SIG-M5 (cell line): ENCODE measurements at regions not wholly inside any gene's neighbourhood (a gene's known extent, or its start where the extent isn't known, plus 50 kb on each side); places are given as distances from the start of the nearest gene placed in this dataset.
"Not testable (repeated sequence)": the region's sequence is repeated elsewhere in the genome, so short reads cannot be mapped to it uniquely, and the experiment has no call there.

Experiments
- DNase-seq: peaks from one replicate; lab custom pipeline; 2025; lab: John Stamatoyannopoulos, UW

DNA sequence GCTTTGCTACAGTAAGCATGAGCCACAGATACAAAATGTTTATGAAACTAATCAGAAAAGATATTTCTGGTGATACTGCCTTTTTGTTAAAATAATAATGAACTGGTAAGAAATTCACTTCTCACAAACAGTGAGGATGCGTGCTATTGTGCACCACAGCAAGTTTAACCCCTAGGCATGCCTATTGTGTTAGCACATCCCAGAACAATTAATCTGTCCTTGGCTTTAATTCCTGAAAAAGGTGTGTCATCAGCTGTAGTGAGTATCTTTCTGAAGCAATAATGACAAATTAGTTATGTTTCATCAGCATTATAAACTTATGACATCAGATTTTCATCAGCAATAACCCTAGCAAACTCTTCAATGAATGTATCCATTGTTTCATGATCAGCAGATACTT lies 1307.2 kb downstream of the EFNA5 start:
- DNase-seq, result no peak

DNA sequence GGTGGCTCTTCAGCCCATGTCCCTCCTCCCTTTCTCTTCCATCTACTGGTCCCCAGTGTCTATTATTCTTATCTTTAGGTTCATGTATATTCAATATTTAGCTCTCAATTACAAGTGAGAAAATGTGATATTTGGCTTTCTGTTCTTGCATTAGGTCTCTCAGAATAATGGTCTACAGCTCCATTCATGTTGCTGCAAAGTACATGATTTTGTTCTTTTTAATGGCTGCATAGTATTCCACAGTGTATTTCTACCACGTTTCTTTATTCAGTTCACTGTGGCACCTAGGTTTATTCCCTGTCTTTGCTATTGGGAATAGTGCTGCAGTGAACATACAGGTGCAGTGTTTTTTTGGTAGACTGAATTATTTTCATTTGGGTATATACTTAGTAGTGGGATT lies 1308.8 kb downstream of the EFNA5 start:
- no peak for DNase-seq

DNA sequence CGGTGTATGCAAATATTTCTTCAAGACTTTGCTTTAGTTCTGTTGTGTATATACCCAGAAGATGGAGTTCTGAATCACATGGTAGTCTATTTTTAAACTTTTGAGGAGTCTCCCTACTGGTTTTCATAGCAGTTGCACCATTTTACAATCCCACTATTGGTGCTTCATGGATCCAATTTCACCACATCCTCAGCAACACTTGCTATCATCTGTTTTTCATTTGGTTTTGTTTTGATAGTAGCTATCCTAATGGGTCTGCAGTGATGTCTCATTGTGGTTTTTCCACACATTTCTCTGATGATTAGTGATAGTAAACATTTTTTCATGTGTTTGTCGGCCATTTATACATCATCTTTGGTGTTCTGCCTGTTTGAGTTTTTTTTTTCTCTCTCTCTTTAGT lies 1339.3 kb downstream of the EFNA5 start:
- DNase-seq, result no peak

DNA sequence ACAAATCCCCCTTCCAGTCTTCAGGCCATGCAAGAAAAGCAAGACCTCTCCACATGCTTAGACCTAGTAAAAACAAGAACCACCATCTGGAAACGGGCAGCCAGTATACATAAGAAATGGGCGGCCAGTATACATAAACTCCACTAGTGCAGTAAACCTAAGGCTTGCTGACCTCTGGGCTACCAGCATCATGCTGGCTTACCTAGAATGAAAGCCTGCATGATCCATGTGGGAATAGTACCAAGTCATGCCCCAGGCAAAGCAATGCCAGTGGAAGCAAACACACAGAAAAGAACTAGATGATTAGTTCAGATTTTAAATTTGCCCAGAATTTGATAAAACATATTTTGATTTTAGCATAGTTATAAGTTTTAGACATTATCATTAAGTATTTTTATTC lies 1346.4 kb downstream of the EFNA5 start:
- no peak for DNase-seq

DNA sequence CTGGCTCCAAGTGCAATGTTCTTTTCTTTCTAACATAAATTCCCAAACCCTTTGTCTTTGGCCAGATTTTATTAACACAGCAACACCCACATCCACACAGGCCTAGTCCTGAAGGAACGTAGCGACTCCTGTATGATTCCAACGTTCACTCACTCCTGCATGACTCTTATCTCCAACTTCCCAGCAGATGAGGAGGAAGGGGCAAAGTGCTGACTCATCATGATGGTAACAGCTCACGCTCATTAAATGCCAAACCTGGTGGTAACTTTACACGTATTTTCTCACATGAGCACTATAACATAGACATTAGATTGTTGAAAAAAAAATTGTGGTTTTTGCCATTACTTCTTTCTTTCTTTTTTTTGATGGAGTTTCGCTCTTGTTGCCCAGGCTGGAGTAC lies 1349.5 kb downstream of the EFNA5 start:
- no peak for DNase-seq

DNA sequence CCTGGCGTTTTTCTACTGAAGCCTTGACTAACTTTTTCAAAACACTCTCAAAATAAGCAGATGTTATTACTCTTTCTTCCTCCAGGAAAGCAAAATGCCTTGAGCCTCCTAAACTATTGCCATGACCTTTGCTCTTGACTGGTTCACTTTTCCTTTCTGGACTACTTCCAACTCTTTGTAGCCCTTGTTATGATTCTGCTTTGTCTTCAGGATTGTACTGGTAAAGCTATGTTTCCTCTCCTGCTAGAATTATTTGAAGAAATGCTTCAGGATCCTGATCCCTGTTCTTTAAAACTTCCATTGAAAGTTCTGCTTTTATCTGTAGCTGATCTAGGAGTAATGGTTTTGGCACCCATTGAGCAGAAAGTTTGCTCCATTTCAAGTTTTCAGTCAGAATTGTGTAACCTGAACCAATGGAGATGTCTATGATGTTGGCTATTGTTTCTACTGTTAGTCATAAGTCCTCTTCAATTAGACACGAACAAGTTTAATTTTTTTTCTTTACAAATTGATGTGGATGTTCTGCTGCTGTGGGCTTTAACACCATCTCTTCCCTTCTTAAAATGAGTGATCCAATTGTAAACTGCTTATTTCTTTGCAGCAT lies 1356.4 kb downstream of the EFNA5 start:
- no peak for DNase-seq

DNA sequence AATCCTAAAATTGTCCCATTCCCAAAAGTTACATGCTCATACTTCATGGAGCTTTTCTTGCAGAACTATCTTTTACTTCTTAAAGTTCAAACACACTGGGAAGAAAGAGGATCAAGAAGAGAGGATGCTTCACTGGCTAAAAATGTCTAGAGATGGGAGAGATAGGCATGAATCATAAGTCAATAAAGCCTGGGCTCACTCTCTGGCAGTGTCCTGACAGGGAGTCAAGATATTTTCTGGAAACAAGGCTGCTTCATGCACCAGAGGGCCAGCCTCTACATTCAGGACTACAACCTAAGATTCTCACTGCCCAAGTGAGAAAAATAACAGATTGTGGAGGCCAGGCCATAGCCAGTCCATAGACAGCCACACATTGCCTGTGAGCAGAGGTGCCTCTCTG lies 1358.4 kb downstream of the EFNA5 start:
- DNase-seq, result no peak

DNA sequence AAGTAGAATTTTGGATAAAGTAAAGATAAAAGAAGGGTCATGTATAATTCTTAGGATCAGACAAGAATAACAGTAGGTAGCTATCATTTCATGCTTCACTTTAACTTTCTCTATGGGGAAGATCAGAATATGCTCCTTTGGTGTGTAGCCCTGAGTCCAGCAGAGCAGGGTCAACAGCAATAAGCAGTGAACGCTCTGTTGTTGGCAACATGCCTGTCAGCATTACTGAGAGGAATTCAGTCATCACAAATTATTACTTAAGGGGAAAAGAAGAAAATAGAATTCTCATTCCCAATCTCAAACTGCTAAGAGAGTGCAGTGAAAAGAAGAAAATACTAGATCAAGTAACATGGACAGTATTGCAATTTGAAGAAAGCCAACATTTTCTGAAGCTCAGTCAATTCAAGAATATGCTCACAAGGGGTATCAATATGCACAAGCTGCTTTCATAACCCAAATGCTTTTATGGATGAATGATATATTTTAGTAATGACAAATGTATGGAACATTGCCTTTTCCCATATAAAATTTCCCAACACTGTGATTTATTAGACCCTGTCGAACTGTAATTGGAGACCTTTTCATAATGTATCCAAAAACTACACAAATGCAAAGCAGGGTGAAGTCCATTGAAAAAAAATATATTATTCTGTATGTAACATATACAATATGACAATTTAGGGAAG lies 1359.4 kb downstream of the EFNA5 start:
- DNase-seq, result no peak

DNA sequence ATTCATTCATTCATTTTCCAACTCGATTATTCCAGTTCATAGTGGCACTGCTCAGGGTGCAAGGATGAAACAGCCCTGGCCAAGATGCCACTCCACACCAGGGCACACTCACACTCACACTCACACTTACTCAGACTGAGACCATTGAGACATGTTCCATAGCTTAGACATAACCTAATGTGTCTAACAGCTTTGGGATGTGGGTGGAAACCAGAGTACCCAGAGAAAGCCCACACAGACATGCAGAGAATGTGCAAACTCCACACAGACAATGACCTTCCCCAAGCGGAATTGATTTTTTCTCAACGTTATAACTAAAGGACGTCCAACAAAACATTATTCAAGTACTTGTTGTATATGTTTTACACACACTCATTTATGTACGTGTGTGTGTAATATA lies 1363.5 kb downstream of the EFNA5 start:
- no peak for DNase-seq

DNA sequence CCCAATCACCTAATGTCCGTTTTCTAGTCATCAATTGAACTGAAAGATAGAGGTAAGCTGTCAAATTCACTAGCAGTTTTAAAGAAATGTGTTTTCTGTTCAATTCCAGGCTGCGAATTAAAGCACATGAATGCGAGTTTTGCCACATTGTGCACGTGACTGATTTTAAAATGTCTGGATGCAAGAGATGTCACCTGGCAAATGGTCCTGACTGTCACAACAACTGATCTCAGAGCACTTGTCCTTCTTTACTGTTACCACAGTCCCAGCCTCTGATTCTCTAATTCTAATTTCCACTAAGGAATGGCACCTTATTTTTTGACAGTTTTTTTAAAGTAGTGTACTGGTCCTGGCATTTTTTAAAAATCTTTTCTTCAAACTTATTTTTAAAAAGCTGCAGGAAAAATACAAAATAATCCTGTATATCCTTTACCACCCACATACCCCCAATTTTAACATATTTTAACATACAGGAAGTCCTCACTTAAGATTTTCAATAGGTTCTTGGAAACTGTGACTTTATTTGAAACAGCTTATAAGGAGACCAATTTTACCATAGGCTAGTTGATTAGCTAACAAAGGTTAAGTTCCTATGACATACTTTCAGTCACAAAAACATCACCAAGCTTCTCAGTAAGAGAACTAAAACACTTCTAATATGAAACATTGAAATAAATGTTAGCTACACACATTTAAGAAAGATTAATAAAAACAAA lies 1364.3 kb downstream of the EFNA5 start:
- DNase-seq, result no peak

DNA sequence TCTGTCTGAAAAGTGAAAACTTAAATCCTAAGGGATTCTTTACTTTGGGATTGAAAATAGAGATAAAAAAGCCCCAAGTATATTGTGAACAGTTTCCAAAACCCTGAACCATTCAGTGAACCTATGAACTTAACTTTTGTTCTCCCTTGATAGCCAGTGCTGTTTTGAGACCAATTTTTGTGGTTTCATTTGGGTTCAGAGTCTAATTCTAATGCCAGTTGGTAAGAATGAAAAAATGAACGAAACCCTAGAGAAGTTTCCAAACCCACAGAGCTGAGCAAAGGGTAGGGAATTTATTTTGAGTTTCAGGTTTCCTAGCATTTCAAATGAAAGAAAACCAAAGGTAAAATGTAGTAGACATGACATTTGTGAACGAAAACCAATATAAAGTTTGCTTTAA lies 1366.8 kb downstream of the EFNA5 start:
- DNase-seq, result no peak

DNA sequence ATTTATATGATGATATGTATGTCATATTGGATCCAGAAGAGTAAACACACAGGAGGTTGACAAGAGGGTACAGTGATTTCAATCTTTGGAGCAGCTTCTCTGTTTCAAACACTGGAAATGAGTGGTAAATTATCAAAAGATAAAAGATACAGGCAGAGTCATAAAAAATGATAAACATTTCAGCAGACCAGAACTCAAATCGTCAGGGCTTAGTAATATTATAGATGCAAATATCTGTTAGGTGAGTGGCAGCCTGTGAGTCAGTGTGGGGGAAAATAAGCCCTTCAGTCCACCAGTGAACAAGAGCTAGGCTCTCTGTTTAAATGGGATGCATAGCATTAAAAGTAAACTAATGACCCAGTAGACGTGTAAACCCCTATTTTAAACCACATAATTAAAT lies 1378.1 kb downstream of the EFNA5 start:
- DNase-seq, result no peak

DNA sequence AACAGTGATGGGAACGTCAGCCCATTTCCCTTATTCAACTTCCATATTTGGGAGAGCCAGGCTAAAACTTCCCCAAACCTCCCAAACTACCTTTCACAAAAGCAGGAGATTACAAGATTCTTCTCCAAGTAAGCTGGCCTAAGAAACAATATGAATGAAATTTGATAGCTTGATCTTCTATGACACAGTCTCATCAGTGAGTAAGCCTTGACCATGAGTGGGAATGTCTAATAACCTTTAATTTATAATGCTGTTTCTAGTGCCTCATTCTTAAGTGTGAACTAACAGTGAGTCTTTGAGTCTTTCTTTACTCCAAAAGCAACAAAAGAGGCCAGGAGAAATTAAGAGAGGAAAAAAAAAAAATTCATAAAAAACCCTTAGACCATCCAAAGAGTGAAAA lies 1379.9 kb downstream of the EFNA5 start:
- DNase-seq, result no peak

DNA sequence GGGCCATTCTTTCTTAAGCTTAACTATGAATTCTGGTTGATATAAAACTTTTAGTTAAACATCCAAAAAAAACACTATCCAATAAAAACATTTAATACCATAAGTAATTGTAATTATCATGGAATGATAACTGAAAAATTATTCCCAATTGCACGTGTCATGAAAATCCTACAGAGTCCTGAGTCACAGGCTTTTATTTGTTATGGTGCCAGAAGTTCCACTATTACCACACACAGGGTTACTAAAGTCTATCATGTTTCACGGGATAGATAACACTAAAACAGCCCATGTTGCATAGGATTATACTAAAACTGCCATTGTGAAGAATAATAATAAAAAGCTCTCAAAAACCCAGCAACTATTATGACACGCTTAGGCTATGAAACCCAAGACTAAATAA lies 1381.8 kb downstream of the EFNA5 start:
- no peak for DNase-seq

DNA sequence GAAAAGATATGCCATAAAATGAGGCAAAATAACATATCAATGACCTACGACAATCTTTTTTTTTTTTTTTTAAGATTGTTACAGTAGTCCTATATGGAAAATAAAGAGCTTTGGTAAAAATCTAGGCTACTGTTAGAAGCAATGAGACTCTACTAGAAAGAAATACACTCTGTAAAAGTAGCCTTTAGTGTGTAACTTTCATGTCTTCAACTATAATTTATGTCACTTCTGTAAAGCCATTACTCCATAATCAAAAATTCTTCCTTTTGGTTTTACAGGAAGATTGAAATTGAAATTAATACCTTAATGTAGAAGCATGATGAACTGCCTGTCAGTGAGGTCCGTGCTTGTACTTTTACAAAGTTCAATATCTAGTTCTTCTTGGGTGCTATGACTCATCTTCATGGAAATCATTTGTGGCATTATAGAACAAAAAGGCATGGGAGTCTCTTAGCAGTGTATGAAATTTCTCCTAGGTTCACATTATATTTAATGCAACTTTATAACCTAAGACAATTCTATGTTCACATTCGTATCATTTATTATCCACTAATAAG lies 1393.1 kb downstream of the EFNA5 start:
- no peak for DNase-seq

DNA sequence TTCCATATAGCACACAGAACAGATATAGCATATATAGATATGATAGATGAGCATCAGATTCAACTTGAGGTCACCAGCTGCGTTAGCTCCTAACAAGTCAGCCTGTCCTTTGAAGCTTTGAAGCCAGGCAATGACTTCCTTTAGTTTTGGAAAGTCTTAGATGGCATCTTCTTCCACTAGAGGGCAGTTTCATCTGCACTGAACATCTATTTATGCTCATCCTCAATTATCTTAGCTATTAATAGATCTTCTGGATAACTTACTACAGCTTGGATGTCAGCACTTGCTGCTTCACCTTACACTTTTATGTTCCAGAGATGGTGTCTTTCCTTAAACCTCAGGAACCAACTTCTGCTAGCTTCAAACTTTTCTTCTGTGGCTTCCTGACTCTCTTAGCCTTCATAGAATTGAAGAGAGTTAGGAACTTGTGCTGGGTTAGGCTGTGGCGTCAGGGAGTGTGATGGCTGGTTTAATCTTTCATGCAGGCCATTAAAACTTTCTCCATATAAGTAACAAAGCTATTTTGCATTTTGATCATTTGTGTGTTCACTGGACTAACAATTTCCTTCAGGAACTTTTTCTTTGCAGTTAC lies 1401.4 kb downstream of the EFNA5 start:
- DNase-seq, result no peak

DNA sequence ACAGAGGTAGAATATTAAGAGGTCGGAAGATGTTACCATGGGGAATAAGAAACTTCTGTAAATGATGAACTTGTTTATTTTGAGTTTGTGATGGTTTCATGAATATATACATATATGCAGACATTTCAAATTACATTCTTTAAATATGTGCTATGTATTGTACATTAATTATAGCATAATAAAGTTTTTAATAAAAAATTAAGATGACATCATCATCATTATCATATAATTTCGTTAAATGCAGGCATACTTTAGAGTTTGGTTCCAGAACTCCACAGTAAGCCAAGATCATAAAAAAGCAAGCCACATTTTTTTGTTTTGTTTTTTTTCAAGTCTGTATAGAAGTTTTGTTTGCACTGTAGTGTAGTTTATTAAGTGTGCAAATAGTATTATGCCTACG lies 1403.5 kb downstream of the EFNA5 start:
- DNase-seq, result no peak

DNA sequence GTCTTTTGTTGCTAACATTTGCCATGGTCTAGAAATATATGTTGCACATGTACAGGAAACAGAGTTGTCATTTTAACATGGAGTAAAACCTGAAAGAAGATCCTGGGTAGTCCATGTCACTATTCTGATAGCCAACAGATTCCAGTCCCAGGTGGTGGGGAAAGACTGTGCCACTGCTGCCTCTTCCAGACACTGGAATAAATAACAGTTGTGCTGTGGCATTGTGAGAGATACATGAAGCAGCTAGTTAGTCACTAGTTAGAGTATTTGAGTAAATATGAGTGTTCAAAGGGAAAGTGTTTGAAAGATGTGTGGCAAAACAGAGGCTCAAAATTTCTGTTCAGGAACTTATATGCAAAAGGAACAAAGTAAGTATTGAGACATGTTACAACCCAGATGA lies 1408.3 kb downstream of the EFNA5 start:
- no peak for DNase-seq

DNA sequence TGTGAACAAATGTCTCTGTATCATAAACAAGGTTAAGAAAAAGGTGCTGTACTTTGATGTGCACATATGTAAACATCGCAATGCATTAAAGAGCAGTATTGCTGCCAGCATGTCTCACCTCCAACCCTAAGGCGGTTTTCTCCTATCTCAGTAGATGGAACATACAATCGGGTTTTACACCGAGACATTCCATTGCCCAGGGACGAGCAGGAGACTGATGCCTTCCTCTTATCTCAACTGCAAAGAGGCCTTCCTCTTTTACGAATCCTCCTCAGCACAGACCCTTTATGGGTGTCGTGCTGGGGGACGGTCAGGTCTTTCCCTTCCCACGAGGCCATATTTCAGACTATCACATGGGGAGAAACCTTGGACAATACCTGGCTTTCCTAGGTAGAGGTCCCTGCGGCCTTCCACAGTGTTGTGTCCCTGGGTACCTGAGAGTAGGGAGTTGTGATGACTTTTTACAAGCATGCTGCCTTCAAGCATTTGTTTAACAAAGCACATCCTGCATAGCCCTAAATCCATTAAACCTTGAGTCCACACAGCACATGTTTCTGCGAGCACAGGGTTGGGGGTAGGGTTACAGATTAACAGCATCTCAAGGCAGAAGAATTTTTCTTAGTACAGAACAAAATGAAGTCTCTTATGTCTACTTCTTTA lies 1411.2 kb downstream of the EFNA5 start:
- not testable (repeated sequence) for DNase-seq

DNA sequence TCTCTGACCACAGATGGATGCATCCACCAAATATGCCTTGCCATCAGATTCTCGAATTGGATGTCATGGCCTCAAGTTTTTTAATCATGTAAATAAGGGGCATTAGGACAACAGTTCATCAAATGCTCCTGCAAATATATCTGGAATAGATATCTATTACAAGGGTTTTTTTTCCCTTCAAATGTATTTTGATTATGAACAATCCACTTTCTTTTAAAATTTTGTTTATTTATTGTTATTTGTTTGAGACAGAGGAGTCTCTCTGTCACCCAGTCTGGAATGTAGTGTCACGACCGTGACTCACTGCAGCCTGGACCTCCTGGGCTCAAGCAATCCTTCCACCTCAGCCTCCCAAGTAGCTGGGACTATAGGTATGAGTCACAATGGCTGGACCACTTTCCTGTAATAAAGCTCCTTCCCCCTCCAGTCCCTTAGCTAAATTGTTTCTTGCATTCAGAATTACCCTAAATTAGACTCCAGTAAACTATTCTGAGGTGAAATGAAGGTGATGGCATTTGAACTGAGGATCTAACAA lies 1412.1 kb downstream of the EFNA5 start:
- DNase-seq, result no peak

DNA sequence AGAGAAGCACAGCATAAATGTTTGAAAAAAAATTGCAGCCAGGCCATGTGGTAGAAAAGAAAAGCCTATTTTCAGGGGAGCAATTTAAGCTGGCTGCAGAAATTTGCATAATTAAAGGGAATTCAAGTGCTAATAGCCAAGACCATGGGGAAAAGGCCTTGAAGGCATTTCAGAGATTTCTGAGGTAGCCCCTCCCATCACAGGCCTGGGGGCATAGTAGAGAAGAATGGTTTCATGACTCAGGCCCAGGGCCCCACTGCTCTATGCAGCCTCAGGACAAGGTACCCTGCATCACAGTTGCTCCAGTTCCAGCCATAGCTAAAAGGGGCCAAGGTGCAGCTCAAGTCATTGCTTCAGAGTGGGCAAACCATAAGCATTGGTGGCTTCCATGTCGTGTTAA lies 1416.0 kb downstream of the EFNA5 start:
- DNase-seq, result no peak
